Stimulated activated CD8-positive, alpha-beta memory T cell treated with anti-CD3 and anti-CD28 coated beads, Interleukin-2, amount 100 ng/mL, for 48 hours (primary cell): ENCODE measurements at regions not wholly inside any gene's neighbourhood (a gene's known extent, or its start where the extent isn't known, plus 50 kb on each side); places are given as distances from the start of the nearest gene placed in this dataset.
"Not testable (repeated sequence)": the region's sequence is repeated elsewhere in the genome, so short reads cannot be mapped to it uniquely, and the experiment has no call there.

ENCODE experiments used
- DNase-seq, 2 donors: peaks; one replicate each; pipeline ENCODE4 v3.0.0-alpha.2; 2020; ENCODE audit warnings: low read depth in 2 of 2

DNA sequence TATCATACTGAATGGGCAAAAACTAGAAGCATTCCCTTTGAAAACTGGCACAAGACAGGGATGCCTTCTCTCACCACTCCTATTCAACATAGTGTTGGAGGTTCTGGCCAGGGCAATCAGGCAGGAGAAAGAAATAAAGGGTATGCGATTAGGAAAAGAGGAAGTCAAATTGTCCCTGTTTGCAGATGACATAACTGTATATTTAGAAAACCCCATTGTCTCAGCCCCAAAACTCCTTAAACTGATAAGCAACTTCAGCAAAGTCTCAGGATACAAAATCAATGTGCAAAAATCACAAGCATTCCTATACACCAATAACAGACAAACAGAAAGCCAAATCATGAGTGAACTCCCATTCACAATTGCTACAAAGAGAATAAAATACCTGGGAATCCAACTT lies 52.5 kb upstream of the CCDC71L start:
- DNase-seq = not testable (repeated sequence)

DNA sequence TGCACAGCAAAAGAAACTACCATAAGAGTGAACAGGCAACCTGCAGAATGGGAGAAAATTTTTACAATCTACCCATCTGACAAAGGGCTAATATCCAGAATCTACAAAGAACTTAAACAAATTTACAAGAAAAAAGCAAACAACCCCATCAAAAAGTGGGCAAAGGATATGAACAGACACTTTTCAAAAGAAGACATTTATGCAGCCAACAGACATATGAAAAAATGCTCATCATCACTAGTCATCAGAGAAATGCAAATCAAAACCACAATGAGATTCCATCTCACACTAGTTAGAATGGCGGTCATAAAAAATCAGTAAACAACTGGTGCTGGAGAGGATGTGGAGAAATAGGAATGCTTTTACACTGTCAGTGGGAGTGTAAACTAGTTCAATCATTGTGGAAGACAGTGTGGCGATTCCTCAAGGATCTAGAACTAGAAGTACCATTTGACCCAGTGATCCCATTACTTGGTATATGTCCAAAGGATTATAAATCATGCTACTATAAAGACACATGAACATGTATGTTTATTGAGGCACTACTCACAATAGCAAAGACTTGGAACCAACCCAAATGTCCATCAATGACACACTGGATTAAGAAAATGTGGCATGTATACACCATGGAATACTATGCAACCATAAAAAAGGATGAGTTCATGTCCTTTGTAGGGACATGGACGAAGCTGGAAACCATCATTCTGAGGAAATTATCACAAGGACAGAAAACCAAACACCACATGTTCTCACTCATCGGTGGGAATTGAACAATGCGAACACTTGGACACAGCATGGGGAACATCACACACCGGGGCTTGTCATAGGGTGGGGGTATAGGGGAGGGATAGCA lies 53.9 kb upstream of the CCDC71L start:
- DNase-seq = not testable (repeated sequence)

- DNase-seq = no peak
Measured at GRCh38 chr7:106715730-106716129, 54.8 kb upstream of the CCDC71L start.

DNA sequence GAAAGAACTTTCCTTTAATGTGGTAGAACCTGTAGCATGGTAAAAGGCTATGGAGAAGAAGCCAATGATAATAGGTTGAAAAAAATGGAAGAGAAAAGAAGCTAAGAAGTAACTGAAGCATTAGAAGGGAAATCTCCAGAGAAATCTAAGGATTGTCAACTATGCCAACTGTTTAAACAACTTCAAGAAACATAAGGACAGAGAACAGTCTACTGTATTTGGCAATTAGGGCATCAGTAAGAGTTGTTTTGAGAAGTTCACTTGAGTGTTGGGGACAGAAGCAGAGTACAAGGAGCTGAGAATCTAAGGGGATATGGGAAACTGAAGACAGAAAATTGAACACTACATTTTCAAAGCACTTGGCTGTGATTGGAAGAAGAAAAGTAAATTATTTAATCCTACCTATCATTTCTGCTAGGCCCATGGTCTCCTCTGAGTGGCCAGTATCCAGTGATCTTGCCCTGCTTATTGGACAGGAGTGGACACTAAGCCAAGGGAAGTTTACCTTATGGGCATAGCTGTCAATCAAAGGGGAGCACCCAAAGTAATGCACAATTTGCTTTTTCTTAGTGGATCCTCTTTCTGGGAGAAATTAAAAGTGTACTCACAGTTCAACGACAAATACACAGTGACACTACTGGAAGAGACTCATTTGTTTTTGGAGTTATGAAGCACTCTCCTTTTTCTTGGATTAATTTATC lies 56.4 kb upstream of the CCDC71L start:
- no peak for DNase-seq

DNA sequence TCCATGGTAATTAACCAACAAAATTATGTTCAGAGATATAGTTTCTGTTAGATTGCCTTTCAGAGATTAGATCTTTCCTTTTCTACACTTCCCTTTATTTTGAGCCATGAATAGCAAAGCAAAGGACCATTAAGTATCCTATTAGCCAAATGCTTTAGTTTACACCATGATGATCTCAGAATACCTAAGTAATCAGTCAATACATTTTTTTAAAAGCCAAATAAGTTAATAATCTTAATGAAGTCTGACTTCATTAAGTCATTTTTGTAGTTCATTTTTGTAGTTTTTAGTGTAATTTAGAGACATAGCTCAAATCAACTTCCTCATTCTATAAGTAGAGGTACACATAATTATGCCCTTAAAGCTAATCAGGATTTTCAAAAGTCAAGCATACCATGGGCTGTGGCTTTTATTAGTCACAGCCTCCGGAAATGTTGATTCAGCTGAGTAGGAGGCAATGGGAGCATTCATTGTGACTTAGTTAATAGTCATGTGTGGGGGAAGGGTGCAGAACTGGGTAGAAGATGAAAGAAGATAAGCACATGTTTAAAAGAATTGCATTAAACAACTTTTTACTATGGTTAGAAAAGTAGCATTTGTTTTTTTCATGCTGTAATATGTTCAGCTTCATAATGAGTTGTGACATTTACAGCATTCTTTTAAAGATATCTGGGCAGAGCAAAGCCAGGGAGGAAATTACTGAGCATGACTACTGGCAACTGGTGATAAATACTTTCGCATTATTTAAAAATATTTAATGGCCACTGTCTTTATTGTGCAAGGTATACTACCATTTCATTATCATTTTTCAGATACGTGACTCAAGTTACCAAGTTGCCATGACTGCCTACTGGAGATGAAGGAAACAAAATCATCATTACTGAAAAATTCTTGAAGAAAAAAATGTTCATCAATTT lies 57.3 kb upstream of the CCDC71L start:
- DNase-seq = peak; percentile 50 to 73

DNA sequence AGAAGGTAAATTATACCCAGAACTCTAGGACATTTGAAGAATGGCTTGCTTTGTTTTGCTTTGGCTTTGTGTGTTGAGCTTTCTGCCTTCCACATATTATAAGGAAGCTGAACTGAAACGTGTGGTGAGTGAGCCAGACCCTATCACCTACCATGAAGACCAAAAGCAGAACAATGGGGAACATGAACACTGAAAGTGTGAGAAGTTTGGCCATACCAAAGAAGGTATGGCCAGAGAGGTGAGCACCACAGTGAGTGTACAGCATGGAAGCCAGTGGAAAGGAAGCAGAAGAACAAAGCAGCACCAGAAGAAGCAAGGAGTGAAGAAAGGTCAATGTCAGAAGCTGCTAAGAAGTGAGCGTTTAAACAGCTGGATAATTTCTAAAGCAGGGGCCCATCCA lies 59.7 kb upstream of the CCDC71L start:
- DNase-seq = no peak

- no peak for DNase-seq
Measured at GRCh38 chr7:106721816-106722785, 61.1 kb upstream of the CCDC71L start.

DNA sequence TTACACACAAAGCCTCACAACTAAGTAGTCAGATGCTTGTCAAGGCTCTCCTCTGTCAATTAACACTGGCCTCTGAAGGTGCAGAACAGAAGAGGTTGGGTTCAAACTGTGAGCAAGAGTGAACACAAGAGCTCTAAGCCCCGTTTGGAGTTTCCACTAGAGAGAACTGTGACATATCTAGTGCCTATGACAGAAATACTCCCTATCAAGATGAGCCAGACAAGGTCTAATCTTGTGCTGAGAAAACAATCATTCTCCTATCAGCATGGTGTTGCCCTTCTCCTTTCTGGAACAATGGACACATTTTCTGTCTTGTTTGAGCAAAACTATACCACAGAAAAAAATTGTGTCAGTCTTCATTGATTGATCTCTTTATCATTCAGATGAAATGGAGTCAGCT lies 62.4 kb upstream of the CCDC71L start:
- DNase-seq = no peak

DNA sequence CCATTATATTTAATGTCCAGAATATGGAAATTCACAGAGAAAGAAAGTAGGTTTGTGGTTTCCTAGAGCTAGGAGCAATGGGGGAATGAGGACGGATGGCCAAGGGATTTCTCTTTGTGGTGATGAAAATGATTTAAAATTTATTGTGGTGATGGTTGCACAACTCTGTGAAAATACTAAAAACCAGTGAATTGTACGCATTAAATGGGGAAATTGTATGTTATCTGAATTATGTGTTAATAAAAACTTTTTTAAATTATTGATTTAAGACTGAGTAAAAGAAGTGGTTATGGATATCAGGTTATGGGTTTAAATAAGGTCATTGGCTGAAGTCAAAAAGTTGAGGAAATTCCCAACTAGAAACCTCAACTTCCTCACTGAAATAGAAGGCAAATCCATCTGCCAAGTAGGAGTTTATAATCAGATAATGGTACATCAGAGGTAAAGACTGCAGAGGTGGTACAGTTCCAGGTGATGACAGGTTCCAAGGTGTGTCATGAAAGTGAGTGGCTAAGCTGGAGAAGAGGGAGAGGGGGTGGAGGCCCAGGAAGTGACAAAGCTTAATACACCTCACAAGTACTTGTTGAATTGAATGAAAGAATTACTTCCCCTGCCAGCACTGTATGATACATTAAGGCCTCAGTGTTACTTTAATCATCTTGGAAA lies 68.9 kb upstream of the CCDC71L start:
- DNase-seq = no peak

GRCh38 chr7:106731187-106731586 lies 70.2 kb upstream of the CCDC71L start:
- DNase-seq = no peak

DNA sequence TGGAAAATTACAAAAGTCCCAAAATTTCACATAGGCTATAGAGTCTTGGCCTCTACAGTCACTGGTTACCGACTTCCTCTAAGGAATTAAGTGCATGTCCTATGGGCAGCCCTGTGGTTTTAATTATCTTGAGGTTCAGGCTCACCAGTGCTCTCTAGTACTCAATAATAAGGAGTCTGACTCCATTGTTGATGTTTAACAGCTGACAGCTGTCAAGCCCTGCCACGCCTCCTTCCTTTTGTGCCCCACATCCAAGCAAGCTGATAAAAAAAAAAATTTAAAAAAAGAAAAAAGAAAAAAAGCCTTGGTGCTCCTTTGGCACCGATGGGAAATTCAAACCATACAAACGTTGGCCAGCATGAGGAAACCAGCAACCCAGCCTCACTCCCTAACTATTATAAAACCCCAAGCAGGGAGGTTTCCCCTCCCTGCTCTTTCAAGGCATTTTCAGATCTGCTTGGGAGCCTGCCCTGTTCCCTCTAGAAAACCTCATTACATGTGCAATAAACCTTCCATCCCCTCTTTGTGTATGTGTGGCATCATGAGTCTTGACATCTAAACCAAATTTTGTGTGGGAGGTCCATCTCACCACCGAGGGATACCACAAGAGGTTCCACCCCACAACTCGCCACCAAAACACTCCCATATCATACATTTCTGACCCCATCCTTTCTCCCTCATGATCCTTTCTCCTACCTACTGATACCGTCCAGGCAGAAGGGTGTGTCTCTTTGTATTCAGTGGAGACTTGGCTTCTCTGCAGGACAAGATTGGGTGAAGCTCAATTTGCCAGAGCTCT lies 70.9 kb upstream of the CCDC71L start:
- no peak for DNase-seq

GRCh38 chr7:106735637-106736036 lies 74.7 kb upstream of the CCDC71L start:
- no peak for DNase-seq

GRCh38 chr7:106736123-106736507 lies 75.2 kb upstream of the CCDC71L start:
- no peak for DNase-seq

GRCh38 chr7:106736508-106737201 lies 75.7 kb upstream of the CCDC71L start:
- DNase-seq = no peak

GRCh38 chr7:106737202-106737562 lies 76.2 kb upstream of the CCDC71L start:
- no peak for DNase-seq

DNA sequence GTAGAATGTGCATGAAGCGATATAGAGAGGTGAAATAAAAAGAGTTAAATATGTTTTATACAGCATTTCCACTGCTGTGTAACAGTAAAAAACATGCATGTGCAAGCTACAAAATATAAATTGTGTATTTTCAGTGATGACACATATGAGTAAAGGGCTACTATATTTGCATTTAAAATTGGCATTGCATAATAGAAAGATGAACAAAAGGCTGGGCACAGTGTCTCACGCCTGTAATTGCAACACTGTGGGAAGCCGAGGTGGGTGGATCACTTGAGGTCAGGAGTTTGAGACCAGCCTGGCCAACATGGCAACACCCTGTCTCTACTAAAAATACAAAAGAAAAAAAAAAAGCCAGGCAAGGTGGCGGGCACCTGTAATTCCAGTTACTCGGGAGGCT lies 79.8 kb upstream of the CCDC71L start:
- no peak for DNase-seq

GRCh38 chr7:106744563-106745091 lies 83.7 kb upstream of the CCDC71L start:
- no peak for DNase-seq

DNA sequence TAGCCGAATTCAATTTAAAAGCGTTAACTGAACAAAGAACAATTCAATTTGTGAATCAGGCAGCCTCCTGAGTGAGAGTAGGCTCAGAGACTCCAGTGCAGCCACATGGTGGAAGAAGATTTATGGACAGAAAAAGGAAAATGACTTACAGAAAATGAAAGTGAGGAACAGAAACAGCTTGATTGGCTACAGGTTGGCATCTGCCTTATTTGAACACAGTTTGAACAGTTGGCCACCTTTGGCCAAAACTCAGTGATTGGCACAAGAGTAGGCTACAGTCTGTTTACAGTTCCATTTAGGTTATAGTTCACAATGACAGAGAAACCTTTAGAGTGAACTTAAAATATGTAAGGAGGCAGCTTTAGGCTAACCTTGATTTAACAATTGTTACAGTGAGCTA lies 86.3 kb upstream of the CCDC71L start:
- DNase-seq = not testable (repeated sequence)

- no peak for DNase-seq
Measured at GRCh38 chr7:106747804-106748203, 86.8 kb upstream of the CCDC71L start.
